ENCODE measurements at regions not wholly inside any gene's neighbourhood (a gene's known extent, or its start where the extent isn't known, plus 50 kb on each side); places are given as distances from the start of the nearest gene placed in this dataset.

- H3K36me3 ChIP-seq (ENCODE audit: control insufficient read depth in 4 of 4, insufficient read depth in 4 of 4, low read length in 4 of 4) = no peaks in the 10 kb centered on the region
- DNase-seq (no peak), ATAC-seq (ENCODE audit: insufficient read depth, low FRiP score) (no peak)
- H3K27me3 ChIP-seq (ENCODE audit: control insufficient read depth in 3 of 3, insufficient read depth in 3 of 3, low read length in 2 of 3) = peaks cover 0 to under 1% (median 0%) of the 10 kb centered on the region in 3 donors
- 73 to 79% methylated on average over 11 of the region's 11 CpGs for WGBS, 2 donors
- no peak overlapping the region for H3K4me3 ChIP-seq
- H3K4me1 ChIP-seq (ENCODE audit: control insufficient read depth in 5 of 5, insufficient read depth in 5 of 5, low read length in 5 of 5) = no peaks in the 10 kb centered on the region
- peaks cover 0 to 3% (median 0%) of the 10 kb centered on the region in 4 donors for H3K9me3 ChIP-seq (ENCODE audit: control insufficient read depth in 4 of 4, insufficient read depth in 3 of 4, low read length in 3 of 4)
- no peak for TF ChIP-seq CTCF (IDR thresholded peaks at IDR 0.05; ENCODE audit: control extremely low read depth, extremely low read depth)
- no peak overlapping the region for H3K27ac ChIP-seq (ENCODE audit: low read depth in 1 of 2, low read length in 1 of 2)
- H3K9ac ChIP-seq (ENCODE audit: insufficient read depth in 1 of 2, low read length in 2 of 2) = no peak overlapping the region
These were observed 152.5 kb upstream of the ATP10A start for GRCh38 chr15:26015516-26016075.

- no peak overlapping the region for H3K27ac ChIP-seq (ENCODE audit: low read depth in 1 of 2, low read length in 1 of 2)
- no peak for ATAC-seq (ENCODE audit: insufficient read depth, low FRiP score)
- TF ChIP-seq CTCF (IDR thresholded peaks at IDR 0.05; ENCODE audit: control extremely low read depth, extremely low read depth) = no peak
- no peaks in the 10 kb centered on the region for H3K4me1 ChIP-seq (ENCODE audit: control insufficient read depth in 5 of 5, insufficient read depth in 5 of 5, low read length in 5 of 5)
- no peaks in the 10 kb centered on the region for H3K36me3 ChIP-seq (ENCODE audit: control insufficient read depth in 4 of 4, insufficient read depth in 4 of 4, low read length in 4 of 4)
- no peak overlapping the region for H3K9ac ChIP-seq (ENCODE audit: insufficient read depth in 1 of 2, low read length in 2 of 2)
- peaks cover 0 to 3% (median 0%) of the 10 kb centered on the region in 4 donors for H3K9me3 ChIP-seq (ENCODE audit: control insufficient read depth in 4 of 4, insufficient read depth in 3 of 4, low read length in 3 of 4)
- no peak for DNase-seq
- 72 to 82% methylated on average over 5 of the region's 5 CpGs for WGBS, 2 donors
- no peak overlapping the region for H3K4me3 ChIP-seq
- no peaks in the 10 kb centered on the region for H3K27me3 ChIP-seq (ENCODE audit: control insufficient read depth in 3 of 3, insufficient read depth in 3 of 3, low read length in 2 of 3)
These were observed 150.9 kb upstream of the ATP10A start for GRCh38 chr15:26013981-26014380.

- no peak overlapping the region for H3K4me3 ChIP-seq
- H3K27me3 ChIP-seq (ENCODE audit: control insufficient read depth in 3 of 3, insufficient read depth in 3 of 3, low read length in 2 of 3) = no peaks in the 10 kb centered on the region
- H3K4me1 ChIP-seq (ENCODE audit: control insufficient read depth in 5 of 5, insufficient read depth in 5 of 5, low read length in 5 of 5) = no peaks in the 10 kb centered on the region
- no peak overlapping the region for H3K27ac ChIP-seq (ENCODE audit: low read depth in 1 of 2, low read length in 1 of 2)
- H3K36me3 ChIP-seq (ENCODE audit: control insufficient read depth in 4 of 4, insufficient read depth in 4 of 4, low read length in 4 of 4) = no peaks in the 10 kb centered on the region
- WGBS, 2 donors = 82 to 89% methylated on average over 3 of the region's 3 CpGs
- DNase-seq (no peak), ATAC-seq (ENCODE audit: insufficient read depth, low FRiP score) (no peak)
- no peak overlapping the region for H3K9ac ChIP-seq (ENCODE audit: insufficient read depth in 1 of 2, low read length in 2 of 2)
- no peak for TF ChIP-seq CTCF (IDR thresholded peaks at IDR 0.05; ENCODE audit: control extremely low read depth, extremely low read depth)
- H3K9me3 ChIP-seq (ENCODE audit: control insufficient read depth in 4 of 4, insufficient read depth in 3 of 4, low read length in 3 of 4) = peaks cover 0 to 3% (median 0%) of the 10 kb centered on the region in 4 donors
These were observed 148.8 kb upstream of the ATP10A start for GRCh38 chr15:26011916-26012315.

- no peak for DNase-seq
- Histone ChIP-seq H3K9ac (ENCODE audit: insufficient read depth in 1 of 2, low read length in 2 of 2) (no peak overlapping the region), H3K9me3 (ENCODE audit: control insufficient read depth in 4 of 4, insufficient read depth in 3 of 4, low read length in 3 of 4) (no peaks in the 10 kb centered on the region), H3K27ac (ENCODE audit: low read depth in 1 of 2, low read length in 1 of 2) (no peak overlapping the region), H3K27me3 (ENCODE audit: control insufficient read depth in 3 of 3, insufficient read depth in 3 of 3, low read length in 2 of 3) (no peaks in the 10 kb centered on the region), H3K4me1 (ENCODE audit: control insufficient read depth in 5 of 5, insufficient read depth in 5 of 5, low read length in 5 of 5) (no peaks in the 10 kb centered on the region), H3K36me3 (ENCODE audit: control insufficient read depth in 4 of 4, insufficient read depth in 4 of 4, low read length in 4 of 4) (no peaks in the 10 kb centered on the region), H3K4me3 (no peak overlapping the region)
- ATAC-seq (ENCODE audit: insufficient read depth, low FRiP score) = no peak
- 82 to 89% methylated on average over 6 of the region's 6 CpGs for WGBS, 2 donors
- TF ChIP-seq CTCF (IDR thresholded peaks at IDR 0.05; ENCODE audit: control extremely low read depth, extremely low read depth) = no peak
These were observed 144.0 kb upstream of the ATP10A start for GRCh38 chr15:26007151-26007550.

Measured in lung (tissue), 11 donors.